CD8-positive, alpha-beta memory T cell (primary cell): ENCODE measurements at regions not wholly inside any gene's neighbourhood (a gene's known extent, or its start where the extent isn't known, plus 50 kb on each side); places are given as distances from the start of the nearest gene placed in this dataset.
"Not testable (repeated sequence)": the region's sequence is repeated elsewhere in the genome, so short reads cannot be mapped to it uniquely, and the experiment has no call there.

Experiments
- CTCF ChIA-PET: fragments of 350-600 bp; sonication (Branson Sonifier 250); formaldehyde crosslinking; loops from one replicate; lab custom pipeline; 2021; ENCODE audit warnings: antibody characterized with exemption; lab: Charles Lee
- POLR2A ChIA-PET: fragments of 350-600 bp; sonication (Branson Sonifier 250); formaldehyde crosslinking; loops from one replicate; lab custom pipeline; 2021; ENCODE audit warnings: antibody characterized with exemption; lab: Charles Lee
- DNase-seq, 5 donors: peaks; one replicate each; pipeline versions ENCODE4 v3.0.0 to v3.0.0-alpha.2; 2020 to 2022; ENCODE audit warnings: mixed read lengths in 1 of 5
- H3K27ac ChIP-seq: one replicate; pipeline ENCODE4 v1.7.0; 2013; ENCODE audit warnings: low read depth, mild to moderate bottlenecking, low read length, moderate library complexity
- H3K27me3 ChIP-seq: 2 replicates; pipeline ENCODE4 v1.7.0; 2013; ENCODE audit warnings: low read length, mild to moderate bottlenecking; ENCODE audit not compliant: insufficient read depth, poor library complexity, severe bottlenecking
- H3K36me3 ChIP-seq: 2 replicates; pipeline ENCODE4 v1.7.0; 2013; ENCODE audit warnings: mild to moderate bottlenecking, low read length, moderate library complexity; ENCODE audit not compliant: insufficient read depth
- H3K4me1 ChIP-seq: 2 replicates; pipeline ENCODE4 v1.7.0; 2013; ENCODE audit warnings: mild to moderate bottlenecking, low read length, moderate library complexity; ENCODE audit not compliant: insufficient read depth
- H3K4me3 ChIP-seq: 2 replicates; pipeline ENCODE4 v1.7.0; 2013; ENCODE audit warnings: mild to moderate bottlenecking, low read length
- H3K9me3 ChIP-seq: 2 replicates; pipeline ENCODE4 v1.7.0; 2013; ENCODE audit warnings: mild to moderate bottlenecking, low read length
- H3K27ac Mint-ChIP-seq, 8 donors: one replicate each; pipeline ENCODE4 v1.8.0; 2020 to 2021; ENCODE audit warnings: mixed read lengths in 8 of 8, mild to moderate bottlenecking in 6 of 8, inconsistent platforms in 3 of 8, moderate library complexity in 3 of 8
- H3K27me3 Mint-ChIP-seq, 2 donors: one replicate each; pipeline ENCODE4 v1.8.0; 2020 to 2021; ENCODE audit warnings: mixed read lengths in 2 of 2, mild to moderate bottlenecking in 1 of 2, moderate library complexity in 1 of 2
- H3K36me3 Mint-ChIP-seq, 3 donors: one replicate each; pipeline ENCODE4 v1.8.0; 2020 to 2021; ENCODE audit warnings: mixed read lengths in 3 of 3, inconsistent platforms in 1 of 3, mild to moderate bottlenecking in 1 of 3
- H3K4me1 Mint-ChIP-seq, 3 donors: one replicate each; pipeline ENCODE4 v1.8.0; 2020 to 2021; ENCODE audit warnings: mixed read lengths in 3 of 3, inconsistent platforms in 1 of 3, mild to moderate bottlenecking in 1 of 3
- H3K4me3 Mint-ChIP-seq, 7 donors: one replicate each; pipeline ENCODE4 v1.8.0; 2020 to 2021; ENCODE audit warnings: mixed read lengths in 7 of 7, mild to moderate bottlenecking in 6 of 7, moderate library complexity in 4 of 7, inconsistent platforms in 2 of 7
- H3K9me3 Mint-ChIP-seq, 5 donors: one replicate each; pipeline ENCODE4 v1.8.0; 2020 to 2022; ENCODE audit warnings: mixed read lengths in 5 of 5, mild to moderate bottlenecking in 3 of 5, moderate library complexity in 2 of 5, inconsistent platforms in 1 of 5

DNA sequence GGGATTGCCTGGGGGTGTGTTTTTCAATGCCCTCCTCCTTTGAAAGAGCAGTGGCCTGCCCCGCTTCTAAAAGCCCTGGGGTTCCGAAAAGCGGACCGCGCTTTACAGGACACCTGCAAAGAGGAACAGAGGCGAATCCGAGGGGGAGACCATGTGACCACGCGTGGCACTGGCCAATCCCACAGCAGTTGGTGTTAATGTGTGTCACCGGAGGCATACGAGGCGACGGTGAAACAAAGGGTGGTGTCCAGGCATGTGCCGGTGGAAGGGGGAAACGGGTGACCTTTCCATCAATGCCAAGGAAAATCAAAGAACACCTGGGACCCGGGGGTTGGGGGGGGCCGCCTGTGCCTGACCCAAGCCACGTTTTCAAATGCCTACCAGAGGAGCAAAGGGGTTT lies 478.4 kb downstream of the SPATA31A7 start:
- H3K36me3 ChIP-seq, DNase-seq, H3K4me3 Mint-ChIP-seq, H3K4me1 ChIP-seq, H3K27ac Mint-ChIP-seq, H3K36me3 Mint-ChIP-seq, H3K27me3 ChIP-seq, H3K27me3 Mint-ChIP-seq, H3K9me3 ChIP-seq, H3K4me1 Mint-ChIP-seq, H3K4me3 ChIP-seq, H3K27ac ChIP-seq, POLR2A ChIA-PET, CTCF ChIA-PET: not testable (repeated sequence)
- H3K9me3 Mint-ChIP-seq = peaks cover 6 to 47% (median 17%) of the 10 kb centered on the region in 5 donors

DNA sequence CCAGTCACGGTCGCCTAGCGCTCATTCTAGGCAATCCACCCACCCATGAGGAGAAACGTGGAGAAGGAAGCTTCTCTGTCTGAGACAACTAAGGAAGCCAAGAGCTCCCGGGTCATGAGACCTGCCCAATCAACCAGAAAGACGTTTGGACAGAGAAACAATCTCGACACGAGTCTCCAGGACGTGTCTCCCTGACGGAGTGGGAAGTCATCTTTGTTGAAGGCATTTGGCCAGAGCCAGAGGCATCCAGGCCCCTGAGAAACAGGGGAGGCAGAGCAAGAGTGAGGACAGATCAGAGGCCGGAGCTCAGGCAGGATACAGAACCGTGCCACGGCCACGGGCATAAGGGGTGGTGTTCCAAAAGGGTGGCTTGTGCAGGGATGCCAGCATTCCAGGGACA lies 479.0 kb downstream of the SPATA31A7 start:
- POLR2A ChIA-PET = no interaction called here
- CTCF ChIA-PET = no interaction called here
- Mint-ChIP-seq H3K27ac (no peak overlapping the region), H3K27me3 (no peaks in the 10 kb centered on the region), H3K4me3 (no peak overlapping the region), H3K36me3 (peaks cover 0 to 1% (median 0%) of the 10 kb centered on the region in 3 donors), H3K4me1 (peaks cover 0 to 5% (median 4%) of the 10 kb centered on the region in 3 donors), H3K9me3 (peaks cover 8 to 47% (median 18%) of the 10 kb centered on the region in 5 donors)
- no peak for DNase-seq
- Histone ChIP-seq H3K27me3 (no peaks in the 10 kb centered on the region), H3K4me1 (no peaks in the 10 kb centered on the region), H3K27ac (no peak overlapping the region), H3K36me3 (no peaks in the 10 kb centered on the region), H3K4me3 (no peak overlapping the region), H3K9me3 (no peaks in the 10 kb centered on the region)

GRCh38 chr9:61669352-61669751 lies 479.5 kb downstream of the SPATA31A7 start:
- H3K27ac ChIP-seq = no peak overlapping the region
- no peaks in the 10 kb centered on the region for H3K4me1 ChIP-seq
- Mint-ChIP-seq H3K4me3 (no peak overlapping the region), H3K4me1 (peaks cover 0 to 5% (median 4%) of the 10 kb centered on the region in 3 donors), H3K36me3 (peaks cover 0 to 1% (median 0%) of the 10 kb centered on the region in 3 donors), H3K27me3 (no peaks in the 10 kb centered on the region), H3K27ac (no peak overlapping the region), H3K9me3 (peaks cover 8 to 47% (median 18%) of the 10 kb centered on the region in 5 donors)
- H3K9me3 ChIP-seq = no peaks in the 10 kb centered on the region
- no peak overlapping the region for H3K4me3 ChIP-seq
- H3K27me3 ChIP-seq = no peaks in the 10 kb centered on the region
- ChIA-PET POLR2A (no interaction called here), CTCF (no interaction called here)
- DNase-seq = no peak
- H3K36me3 ChIP-seq = no peaks in the 10 kb centered on the region

DNA sequence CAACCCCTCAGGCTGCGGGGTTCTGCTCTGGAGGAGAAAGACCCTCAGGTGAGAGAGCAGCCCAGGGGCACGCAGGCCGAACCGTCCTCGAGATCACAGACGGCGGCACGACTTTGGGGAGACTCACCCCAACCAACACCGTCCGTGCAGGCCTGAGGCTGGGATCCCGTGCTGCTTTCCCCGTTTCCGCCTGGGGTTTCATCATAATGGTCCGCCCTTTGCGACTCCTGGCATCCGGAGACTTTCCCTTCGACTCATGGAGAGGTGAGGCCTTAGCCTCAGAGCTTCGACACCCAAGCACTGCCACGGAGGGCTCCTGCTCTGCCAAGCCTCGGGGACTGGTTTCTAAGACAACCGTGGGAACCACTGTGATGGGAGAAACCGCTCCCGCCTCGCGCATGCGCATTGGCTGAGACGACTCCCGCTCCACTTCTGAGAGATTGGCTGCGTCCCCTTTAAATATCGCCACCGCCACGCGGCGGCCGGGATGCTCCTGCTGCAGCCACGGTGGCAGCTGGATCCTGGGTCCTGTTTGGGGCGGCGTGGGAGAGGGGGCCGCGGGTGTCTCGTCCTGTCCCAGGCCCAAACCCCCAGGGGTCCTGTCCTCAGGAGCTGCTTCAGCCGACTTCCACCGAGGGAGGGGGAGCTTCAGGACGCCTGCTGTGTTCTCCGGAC lies 480.1 kb downstream of the SPATA31A7 start:
- H3K27ac Mint-ChIP-seq, H3K36me3 ChIP-seq, DNase-seq, CTCF ChIA-PET, H3K4me1 Mint-ChIP-seq, POLR2A ChIA-PET, H3K4me3 ChIP-seq, H3K4me3 Mint-ChIP-seq, H3K27me3 Mint-ChIP-seq, H3K27ac ChIP-seq, H3K36me3 Mint-ChIP-seq, H3K27me3 ChIP-seq, H3K4me1 ChIP-seq, H3K9me3 ChIP-seq: not testable (repeated sequence)
- peaks cover 8 to 47% (median 19%) of the 10 kb centered on the region in 5 donors for H3K9me3 Mint-ChIP-seq

DNA sequence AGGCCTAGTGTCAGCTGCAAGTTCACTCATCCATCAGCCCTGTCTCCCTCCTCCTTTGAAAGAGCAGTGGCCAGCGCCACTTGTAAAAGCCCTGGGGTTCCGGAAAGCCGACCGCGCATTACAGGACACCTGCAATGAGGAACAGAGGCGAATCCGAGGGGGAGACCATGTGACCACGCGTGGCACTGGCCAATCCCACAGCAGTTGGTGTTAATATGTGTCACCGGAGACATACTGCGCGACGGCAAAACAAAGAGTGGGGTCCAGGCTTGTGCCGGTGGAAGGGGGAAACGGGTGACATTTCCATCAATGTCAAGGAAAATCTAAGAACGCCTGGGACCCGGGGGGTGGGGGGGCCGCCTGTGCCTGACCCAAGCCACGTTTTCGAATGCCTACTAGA lies 480.8 kb downstream of the SPATA31A7 start:
- DNase-seq = no peak
- POLR2A ChIA-PET = no interaction called here
- no peak overlapping the region for H3K27ac Mint-ChIP-seq
- Histone ChIP-seq H3K27ac (no peak overlapping the region), H3K27me3 (no peaks in the 10 kb centered on the region), H3K36me3 (no peaks in the 10 kb centered on the region), H3K9me3 (no peaks in the 10 kb centered on the region), H3K4me3 (no peak overlapping the region), H3K4me1 (no peaks in the 10 kb centered on the region)
- peaks cover 0 to 1% (median 0%) of the 10 kb centered on the region in 3 donors for H3K36me3 Mint-ChIP-seq
- peaks cover 8 to 41% (median 23%) of the 10 kb centered on the region in 5 donors for H3K9me3 Mint-ChIP-seq
- no peak overlapping the region for H3K4me3 Mint-ChIP-seq
- H3K27me3 Mint-ChIP-seq = no peaks in the 10 kb centered on the region
- H3K4me1 Mint-ChIP-seq = peaks cover 0 to 9% (median 5%) of the 10 kb centered on the region in 3 donors
- CTCF ChIA-PET = no interaction called here

DNA sequence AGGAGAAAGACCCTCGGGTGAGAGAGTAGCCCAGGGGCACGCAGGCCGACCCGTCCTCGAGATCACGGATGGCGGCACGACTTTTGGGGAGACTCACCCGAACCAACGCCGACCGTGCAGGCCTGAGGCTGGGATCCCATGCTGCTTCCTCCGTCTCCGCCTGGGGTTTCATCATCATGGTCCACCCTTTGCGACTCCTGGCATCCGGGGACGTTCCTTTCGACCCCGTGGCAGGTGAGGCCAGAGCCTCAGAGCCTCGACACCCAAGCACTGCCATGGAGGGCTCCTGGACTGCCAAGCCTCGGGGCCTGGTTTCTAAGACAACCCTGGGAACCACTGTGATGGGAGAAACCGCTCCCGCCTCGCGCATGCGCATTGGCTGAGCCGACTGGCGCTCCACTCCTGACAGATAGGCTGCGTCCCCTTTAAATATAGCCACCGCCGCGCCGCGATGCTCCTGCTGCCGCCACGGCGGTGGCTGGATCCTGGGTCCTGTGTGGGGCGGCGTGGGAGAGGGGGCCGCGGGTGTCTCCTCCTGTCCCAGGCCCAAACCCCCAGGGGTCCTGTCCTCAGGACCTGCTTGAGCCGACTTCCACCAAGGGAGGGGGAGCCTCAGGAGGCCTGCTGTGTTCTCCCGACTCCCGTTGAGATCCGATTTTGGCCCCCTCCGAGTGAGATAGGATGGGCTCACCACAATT lies 481.6 kb downstream of the SPATA31A7 start:
- Mint-ChIP-seq H3K27me3 (no peaks in the 10 kb centered on the region), H3K9me3 (peaks cover 8 to 38% (median 24%) of the 10 kb centered on the region in 5 donors), H3K4me1 (peaks cover 0 to 9% (median 5%) of the 10 kb centered on the region in 3 donors), H3K36me3 (peaks cover 0 to 1% (median 0%) of the 10 kb centered on the region in 3 donors), H3K4me3 (no peak overlapping the region), H3K27ac (no peak overlapping the region)
- Histone ChIP-seq H3K9me3 (no peaks in the 10 kb centered on the region), H3K27me3 (no peaks in the 10 kb centered on the region), H3K27ac (no peak overlapping the region), H3K36me3 (no peaks in the 10 kb centered on the region), H3K4me1 (no peaks in the 10 kb centered on the region), H3K4me3 (no peak overlapping the region)
- DNase-seq = no peak
- ChIA-PET POLR2A (no interaction called here), CTCF (no interaction called here)

DNA sequence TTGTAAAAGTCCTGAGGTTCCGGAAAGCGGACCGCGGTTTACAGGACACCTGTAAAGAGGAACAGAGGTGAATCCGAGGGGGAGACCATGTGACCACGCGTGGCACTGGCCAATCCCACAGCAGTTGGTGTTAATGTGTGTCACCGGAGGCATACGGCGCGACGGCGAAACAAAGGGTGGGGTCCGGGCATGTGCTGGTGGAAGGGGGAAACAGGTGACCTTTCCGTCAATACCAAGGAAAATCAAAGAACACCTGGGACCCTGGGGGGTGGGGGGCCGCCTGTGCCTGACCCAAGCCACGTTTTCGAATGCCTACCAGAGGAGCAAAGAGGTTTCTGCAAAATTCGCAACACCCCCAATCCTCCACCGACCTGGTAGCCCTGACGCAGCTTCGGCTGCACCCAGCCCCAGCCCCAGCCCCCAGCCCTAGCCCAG lies 482.3 kb downstream of the SPATA31A7 start:
- H3K36me3 Mint-ChIP-seq, H3K27me3 ChIP-seq, H3K4me1 ChIP-seq, H3K27ac ChIP-seq, CTCF ChIA-PET, H3K36me3 ChIP-seq, DNase-seq, H3K27me3 Mint-ChIP-seq, H3K9me3 ChIP-seq, POLR2A ChIA-PET, H3K27ac Mint-ChIP-seq, H3K4me3 ChIP-seq, H3K4me3 Mint-ChIP-seq: not testable (repeated sequence)
- H3K4me1 Mint-ChIP-seq = peaks cover 0 to 12% (median 5%) of the 10 kb centered on the region in 3 donors
- peaks cover 10 to 38% (median 24%) of the 10 kb centered on the region in 5 donors for H3K9me3 Mint-ChIP-seq

DNA sequence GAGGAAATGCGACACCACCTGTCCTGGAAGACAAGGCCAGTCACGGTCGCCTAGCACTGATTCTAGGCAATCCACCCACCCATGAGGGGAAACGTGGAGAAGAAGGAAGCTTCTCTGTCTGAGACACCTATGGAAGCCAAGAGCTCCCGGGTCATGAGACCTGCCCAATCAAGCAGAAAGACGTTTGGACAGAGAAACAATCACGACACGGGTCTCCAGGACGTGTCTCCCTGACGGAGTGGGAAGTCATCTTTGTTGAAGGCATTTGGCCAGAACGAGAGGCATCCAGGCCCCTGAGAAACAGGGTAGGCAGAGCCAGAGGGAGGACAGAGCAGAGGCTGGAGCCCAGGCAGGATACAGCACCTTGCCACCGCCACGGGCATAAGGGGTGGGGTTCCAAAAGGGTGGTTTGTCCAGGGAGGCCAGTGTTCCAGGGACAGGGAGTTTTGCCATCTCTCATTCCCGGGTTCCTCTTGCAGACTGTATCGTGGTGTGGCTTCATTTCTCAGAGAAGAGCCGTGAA lies 482.9 kb downstream of the SPATA31A7 start:
- H3K4me1 ChIP-seq, DNase-seq, H3K4me3 Mint-ChIP-seq, H3K27me3 Mint-ChIP-seq, H3K27me3 ChIP-seq, H3K4me3 ChIP-seq, H3K27ac ChIP-seq, H3K27ac Mint-ChIP-seq, H3K36me3 ChIP-seq, H3K36me3 Mint-ChIP-seq, CTCF ChIA-PET, H3K9me3 ChIP-seq, POLR2A ChIA-PET: not testable (repeated sequence)
- Mint-ChIP-seq H3K9me3 (peaks cover 12 to 38% (median 24%) of the 10 kb centered on the region in 5 donors), H3K4me1 (peaks cover 0 to 15% (median 5%) of the 10 kb centered on the region in 3 donors)
